Mucosa of gallbladder (tissue), 1 donor: ENCODE measurements at regions not wholly inside any gene's neighbourhood (a gene's known extent, or its start where the extent isn't known, plus 50 kb on each side); places are given as distances from the start of the nearest gene placed in this dataset.

ENCODE experiments used
- DNase-seq: peaks from one replicate; pipeline ENCODE4 v3.0.0-alpha.2; 2020; ENCODE audit warnings: low spot score
- donor health status: DM: no; HTN: no; CAD: no.

DNA sequence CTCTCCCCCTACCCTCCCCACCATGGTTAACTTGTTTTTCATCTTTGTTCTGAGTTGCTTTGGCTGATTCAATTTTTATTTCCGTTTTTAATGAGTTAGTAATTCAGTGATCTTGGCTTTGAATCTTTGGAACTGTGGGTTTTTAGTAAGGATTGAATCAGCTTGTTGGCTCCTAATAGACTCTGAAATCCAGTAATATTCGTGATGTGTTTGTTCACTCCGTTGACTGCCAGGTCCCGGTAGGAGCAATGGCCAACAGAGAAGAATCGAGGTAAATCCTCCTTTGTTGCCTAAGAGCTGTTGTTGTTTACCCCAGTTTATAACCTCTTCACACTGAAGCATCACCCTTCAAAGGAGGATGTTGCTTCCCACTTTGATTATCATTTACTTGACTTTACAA is 92.7 kb downstream of the PCSK1 start:
- DNase-seq, result no peak

DNA sequence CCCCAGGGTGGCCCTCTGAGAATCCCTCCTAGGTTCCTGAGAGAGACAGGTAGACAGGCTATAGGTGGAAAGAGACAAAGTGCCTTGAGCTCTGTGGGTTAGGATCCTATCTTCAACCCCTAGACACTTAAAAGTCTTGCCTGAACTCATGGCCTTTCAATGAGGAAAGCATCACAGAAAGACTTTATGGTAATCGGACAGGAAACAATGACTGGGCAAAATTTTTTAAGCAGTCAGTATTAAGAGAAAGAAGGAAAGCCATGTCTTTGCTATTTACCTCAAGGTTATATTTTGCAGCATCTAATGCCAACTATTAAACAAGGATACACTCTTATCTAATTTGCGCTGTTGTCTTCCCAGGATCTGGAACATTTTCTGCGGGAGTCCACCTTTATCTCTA is 93.2 kb downstream of the PCSK1 start:
- no peak for DNase-seq

DNA sequence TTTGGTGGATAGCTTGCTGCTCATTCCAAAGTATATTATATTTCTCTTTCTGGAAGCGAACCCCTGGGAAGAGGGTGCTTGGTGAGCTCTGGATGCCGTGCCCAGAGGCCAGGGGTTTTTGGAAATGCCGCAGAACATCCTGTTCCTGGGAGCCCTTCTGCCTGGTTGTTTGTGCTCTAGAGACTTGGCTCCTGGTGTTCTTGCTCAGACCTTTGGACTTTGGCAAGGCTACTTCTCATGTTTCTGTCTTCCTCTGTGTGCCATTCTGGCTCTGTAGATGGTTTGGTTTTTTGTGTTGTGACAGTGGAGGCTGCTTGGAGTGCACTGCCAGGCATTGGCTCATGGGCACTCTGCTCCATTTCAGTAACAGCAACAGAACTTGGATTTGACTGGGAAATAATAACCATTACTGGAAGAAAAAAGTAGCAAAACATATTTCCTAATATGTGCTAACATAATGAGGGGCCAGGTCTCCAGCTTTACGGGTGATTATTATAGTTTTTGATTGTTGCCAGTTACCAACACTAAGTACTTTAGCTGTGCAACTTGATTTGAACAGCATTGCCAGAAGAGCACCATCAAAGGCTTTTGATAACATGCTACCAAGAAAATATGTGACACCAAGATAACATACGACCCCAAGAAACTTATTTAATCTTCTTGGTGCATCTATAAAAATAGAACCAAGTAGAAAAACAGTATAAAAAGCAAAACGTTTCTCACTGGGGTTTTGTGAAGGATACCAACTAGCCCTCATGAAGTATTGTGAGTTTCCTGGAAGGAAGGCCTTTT is 94.2 kb downstream of the PCSK1 start:
- DNase-seq, result peak; percentile 69

DNA sequence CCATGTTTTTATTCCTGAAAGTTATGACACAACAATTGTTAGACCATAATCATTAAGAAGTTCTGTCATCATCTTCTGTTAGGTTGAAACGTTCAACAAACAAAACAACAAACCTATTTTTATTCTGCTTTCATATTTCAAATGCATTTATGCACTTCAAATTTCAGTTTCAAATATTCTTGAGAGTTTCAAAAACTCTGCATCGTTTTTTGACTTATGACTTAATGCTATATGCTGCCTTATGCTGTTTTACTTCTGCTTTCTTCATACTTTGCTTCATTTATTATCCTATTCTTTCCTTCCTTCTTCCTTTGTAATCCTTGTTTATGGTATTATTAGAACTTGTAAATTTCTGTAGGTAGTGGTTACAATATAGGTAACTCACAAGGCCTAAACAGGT is 95.0 kb downstream of the PCSK1 start:
- DNase-seq, result no peak

DNA sequence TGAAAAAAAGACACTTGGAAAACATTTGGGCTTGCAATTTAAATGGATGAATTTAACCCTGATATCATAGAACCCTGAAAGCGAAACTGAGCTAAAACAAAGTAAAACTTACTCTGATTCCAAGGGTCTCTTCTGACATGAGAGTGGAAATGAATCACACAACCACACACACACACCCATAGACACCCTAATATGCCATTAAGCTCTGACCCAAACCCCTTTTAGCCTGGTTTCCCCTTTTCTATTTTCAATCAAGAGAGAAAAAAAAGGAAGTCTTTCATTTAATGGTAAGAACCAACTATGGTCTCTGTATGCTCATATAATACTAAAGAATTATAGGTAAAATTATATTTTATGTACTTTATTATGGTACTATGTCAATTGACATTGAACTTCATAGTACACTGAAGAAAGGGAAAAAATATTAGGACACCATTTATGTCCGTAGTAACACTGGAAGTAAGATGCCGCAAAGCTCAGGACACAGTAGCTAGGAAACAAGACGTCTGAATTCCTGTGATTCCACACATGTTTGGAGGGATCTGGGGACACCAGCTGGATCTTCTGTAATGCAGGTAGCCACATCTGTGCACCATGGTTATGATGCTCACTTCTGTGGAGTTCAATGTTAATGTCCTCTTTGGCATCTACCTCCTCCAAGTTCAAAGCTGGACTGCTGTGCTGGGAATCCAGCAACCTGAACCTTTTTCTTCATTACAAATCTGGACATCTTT is 95.8 kb downstream of the PCSK1 start:
- DNase-seq, result no peak

DNA sequence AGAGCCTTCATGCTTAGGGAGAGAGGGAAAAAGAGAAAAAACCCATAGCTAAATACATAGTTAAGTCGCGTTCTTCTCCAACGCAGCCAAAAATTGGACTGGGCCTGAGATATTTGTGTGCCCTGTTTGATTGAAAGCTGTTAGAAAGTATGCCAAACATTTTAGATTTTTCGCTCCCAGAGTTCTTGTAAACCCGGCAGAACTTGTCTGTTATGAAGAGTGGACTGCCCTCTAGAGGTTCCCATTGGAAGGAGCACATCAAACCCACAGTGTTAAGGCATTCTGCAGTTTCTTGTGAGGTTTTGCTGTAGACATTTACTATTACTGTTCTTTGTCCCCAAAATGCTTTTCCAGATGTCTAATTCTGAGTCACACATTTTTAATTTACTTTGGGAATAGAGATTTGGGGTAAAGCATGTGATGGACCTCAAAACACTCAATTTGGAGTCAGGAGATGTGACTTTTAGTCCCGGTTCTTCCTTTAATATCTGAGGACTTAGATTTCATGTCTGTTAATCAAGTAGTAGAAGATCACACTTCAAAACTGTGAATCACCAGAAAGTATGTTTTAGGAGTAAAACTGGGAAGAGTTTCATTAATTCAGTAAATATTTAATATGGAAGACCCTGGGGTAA is 96.6 kb downstream of the PCSK1 start:
- DNase-seq, result peak; percentile 84

DNA sequence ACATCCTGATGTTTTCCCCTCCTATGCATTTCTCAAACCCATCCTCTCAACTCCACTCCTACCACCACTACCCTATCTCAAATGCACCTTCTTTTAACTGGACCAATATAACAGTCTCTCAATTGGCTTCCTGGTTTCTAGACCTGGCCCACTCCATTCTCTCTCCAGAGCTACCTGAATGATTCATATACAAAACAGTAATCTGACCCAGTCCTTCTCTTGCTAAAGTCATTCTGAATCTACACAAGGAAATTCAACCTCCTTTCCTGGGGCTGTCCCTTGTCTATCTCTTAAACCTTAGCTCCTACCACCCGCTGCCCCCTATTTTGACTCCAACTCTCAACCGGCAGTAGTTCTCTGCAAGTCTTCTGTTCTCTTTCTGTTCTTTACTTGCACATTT is 97.2 kb downstream of the PCSK1 start:
- DNase-seq, result no peak

DNA sequence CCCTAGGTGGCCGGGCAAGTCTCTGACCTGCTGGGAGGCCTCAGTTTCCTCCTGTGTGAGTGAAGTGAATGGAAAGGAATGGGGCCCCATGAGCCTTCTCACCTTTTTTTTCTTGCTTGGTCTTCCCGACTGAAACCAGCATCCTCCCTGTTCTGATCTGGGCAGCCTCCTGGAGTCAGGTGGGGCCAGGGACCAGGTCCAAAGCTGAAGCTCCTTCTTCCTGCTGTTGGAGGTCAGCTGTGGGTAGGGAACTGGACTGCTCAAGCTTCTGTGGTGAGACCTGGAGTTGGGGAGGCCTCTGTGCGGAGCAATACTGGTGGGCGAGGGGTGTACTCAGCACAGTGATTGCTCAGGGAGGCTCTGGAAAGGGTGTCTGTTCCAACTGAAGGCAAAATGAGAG is 99.7 kb downstream of the PCSK1 start:
- no peak for DNase-seq

DNA sequence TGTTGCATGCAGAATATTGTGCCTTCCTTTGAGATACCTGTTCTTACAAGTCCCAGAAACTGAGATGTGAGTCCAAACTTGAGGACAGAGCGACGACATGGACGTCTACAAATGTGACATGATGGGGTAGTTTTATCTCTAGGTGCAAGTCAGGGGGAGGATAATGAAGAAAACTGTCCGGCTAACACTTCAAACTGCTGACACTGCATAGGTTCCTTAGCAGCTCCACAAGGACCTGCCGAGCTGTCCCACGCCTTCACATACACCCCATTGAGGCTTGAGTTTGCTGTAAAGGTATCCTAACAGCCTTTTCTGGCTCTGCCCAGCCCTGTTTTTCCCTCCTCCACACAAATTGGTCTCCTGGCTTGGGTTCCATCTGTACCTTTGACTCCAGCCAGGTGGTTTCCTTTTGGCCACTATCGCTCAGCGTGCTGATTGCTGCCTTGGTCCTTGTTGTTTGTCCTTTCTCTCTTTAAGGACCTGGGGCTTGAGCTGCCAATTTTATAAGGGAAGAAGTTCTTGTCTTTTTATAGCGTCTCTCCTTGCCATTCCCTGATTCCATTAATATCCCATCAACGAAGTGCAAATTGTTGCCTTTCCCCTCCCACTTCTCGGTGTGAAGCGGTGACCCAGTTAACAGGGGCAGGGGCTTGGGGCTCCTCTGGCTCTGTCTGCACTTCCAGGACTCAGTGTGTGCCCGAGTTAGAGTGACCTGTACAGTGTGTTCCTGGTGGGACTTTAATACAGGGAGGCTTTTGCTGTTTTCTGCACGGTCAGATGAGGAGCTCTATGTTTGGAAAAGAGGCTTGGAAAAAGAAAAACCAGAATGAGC is 100.3 kb downstream of the PCSK1 start:
- no peak for DNase-seq

DNA sequence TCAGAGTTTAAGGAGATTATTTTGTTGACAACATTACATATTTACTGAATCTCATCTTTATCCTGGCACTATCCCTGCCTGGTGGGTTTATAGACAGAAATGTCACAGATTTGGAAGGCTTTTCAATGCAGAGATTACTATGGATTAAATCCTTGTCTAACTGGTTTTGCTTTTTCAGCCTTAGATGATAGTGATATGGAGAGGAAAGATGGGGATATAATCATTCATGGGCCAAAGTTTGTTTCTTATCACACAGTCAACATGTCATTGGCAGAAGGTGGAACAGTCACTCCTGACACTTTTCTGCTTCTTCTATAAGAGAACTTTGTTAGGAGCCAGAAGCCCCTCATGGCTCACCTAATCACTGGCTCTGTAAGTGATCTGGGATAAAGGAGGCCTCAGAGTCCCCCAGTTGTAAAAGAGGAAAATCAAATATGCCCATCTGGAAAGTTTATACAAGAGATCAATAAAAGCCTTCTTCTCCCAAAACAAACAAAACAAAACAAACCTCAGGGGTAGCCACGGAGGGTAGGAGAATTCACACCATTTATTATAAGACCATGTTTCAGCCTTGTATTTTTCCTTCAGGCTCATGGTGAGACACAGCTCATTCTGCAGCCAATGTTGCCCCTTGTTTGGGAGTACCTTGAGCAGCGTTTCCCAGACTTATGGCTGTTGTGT is 101.2 kb downstream of the PCSK1 start:
- no peak for DNase-seq

DNA sequence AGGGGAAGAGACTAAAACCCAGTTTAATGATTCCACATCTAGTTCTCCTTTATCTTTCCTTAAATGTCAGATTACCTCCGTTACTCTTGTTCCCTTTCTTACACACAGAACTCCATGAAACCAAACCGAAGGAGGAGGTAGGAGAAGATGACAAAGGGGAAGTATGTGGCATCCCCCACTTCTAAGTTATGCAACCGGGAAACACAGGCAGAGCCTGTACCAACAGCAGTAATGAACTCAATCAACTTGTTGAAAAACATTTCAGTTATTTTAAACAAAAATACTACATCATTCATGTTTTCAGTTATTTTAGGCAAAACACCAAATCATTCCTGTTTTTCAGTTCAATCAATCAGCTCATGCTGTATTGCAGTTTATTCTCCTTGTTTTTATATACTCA is 101.8 kb downstream of the PCSK1 start:
- DNase-seq, result no peak

DNA sequence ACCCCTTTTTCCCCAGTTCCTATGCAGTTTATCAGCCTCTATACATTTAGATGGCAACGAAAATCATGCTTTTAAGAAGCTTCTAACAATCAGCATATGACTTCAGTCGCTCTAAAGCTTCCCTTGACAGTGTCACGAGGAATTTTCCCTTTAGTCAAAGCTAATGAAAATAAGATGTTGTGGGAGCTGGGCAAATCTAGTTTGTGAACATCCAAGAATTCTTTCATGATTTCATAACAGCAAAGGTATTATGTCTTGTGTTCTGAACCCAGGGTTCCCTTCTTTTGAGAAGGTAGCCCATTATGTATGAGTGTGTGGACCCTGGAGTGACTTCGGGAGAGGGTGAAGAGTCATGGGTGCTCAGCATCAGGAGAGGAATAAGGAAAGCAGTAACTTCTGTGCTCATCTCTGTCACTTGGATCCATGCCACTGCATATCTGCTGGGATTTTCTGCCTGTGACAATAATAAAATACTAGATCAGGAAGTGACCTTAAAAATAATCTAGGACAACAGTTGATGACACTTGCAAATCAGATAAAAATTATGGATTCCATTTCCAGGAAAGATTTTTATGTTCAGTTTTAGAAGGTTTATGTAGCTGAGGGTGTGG is 102.4 kb downstream of the PCSK1 start:
- DNase-seq, result no peak

DNA sequence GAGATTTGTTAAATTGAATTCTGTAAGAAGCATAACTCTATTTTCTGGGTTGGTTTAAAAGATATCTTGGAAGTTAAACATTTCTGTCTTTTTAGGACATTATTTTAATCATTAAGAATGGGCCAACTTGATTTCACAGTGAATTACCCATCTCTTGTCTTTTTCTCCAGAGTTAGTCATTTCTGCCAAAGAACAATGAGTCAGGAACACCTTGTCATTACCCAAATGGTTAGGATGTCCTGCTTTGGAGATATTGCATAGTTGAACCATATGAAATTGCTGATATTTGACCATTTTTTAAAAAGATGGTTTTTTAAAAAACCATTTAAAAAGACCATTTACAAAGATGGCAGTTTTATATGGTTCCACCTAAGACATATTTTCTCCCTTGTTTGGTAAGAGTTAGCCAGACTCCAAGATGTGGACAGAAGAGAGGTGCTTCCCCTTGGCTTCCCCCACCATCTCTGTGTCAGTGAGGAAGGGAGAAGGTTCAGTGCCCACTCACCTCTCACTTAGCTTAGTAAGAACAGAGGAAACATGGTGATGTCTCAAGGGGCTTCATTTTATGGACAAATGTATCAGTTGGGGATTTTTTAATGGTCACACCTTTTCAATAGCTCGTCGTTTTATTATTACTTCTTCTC is 103.0 kb downstream of the PCSK1 start:
- DNase-seq, result no peak

DNA sequence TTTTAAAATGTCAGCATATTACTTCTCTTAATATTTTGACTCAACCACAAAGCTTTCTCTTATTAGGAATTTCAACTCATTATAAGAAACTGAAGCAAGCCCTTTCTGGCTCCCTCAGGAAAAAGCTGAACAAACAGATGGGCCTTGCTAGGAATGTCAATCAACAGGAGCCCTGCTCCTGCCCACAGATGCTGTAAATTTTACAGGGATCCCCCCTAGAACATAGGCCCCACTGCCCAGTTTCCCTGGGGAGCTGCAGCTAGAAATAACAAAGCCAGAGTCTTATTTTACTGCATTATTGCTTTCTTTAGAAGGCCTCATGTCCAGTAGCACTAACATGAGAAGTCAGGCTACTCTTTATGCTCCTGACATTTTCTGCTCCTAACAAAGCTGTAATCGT is 103.8 kb downstream of the PCSK1 start:
- no peak for DNase-seq

DNA sequence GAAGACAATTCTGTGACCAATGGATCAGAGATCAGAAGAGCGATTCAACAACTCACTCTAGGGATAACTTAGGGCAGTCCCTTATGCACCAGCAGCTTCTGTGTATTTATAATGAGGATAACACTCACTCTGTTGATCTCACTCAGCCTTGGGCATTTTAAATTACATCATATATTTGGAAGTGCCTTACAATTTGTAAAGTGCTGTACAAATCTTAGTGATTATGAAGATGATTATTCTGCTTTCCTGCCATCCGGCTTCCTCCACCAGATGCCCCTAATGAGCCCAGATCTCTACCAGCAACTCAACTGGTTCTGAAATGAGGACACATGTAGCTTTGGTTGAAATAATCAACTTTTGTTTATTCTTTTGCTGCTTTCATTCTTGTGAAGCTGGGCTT is 105.3 kb downstream of the PCSK1 start:
- DNase-seq, result no peak

DNA sequence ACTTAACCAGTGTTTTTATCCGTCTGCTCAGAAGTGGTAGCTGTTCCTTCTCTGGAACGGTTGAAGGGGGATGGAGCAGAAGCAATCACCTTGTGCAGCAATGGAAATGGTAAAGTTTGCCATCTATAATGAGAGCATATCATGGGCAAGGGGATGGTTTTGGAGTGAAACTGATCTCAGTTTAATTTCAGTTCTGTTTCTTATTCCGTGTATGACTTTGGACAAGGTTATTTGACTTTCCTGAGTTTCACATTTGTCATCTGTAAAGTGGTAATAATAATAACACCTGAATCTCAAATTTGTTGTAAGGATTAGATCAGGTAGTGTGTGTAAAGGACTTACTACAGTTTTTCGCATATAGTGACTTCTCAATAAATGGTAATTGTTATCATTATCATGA is 106.1 kb downstream of the PCSK1 start:
- no peak for DNase-seq

DNA sequence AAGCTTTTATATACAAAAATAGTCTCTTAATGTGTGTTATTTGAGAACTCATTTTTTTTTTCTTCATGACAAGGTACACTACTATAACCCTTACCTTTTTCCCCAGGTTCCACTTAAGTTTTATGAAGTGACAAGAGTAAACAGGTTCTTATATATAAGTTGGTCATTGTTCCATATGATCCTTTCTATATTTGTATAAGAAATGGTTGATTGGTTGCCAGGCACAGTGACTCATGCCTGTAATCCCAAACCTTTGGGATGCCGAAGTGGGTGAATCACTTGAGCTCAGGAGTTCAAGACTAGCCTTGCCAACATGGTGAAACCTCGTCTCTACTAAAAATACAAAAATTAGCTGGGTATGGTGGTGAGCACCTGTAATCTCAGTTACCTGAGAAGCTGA is 108.3 kb downstream of the PCSK1 start:
- DNase-seq, result no peak

DNA sequence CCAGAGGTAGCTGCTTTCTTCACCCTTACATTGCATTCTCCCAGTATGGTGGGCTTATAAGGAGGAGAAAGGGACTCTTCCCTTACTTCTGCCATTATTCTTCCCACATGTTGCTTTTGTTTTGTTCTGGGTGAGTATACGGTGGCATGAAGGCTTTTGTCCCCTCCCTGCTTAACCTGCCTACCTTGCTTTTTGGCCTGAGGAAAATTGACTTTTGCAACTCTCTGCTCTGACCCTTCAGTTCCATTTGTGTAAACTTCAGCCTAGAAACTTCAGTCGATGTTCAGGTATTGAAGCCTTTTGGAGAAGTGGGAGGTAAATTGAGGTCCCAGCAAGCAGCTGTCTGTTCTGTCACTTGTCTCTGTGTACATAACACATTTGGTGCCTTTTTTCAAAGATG is 110.2 kb downstream of the PCSK1 start:
- no peak for DNase-seq

DNA sequence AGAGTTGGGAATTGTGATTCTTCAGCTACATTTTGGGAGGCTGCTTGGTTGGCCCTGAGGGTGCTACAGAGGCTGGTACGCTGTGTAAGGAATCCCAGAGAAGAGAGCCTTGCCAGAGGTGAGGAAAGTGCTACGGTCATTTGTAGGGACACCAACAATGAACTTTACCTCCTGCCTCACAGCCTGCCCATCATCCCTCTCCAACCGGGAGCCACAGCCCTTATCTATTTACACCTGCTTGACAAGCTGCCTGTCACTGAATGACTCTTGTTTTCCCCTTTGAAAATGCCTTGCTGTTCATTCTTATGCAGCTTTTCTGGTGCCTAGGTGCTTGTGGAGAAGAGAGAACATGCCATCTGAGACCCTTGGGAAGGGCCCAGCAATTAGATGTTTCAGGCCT is 110.8 kb downstream of the PCSK1 start:
- DNase-seq, result no peak

DNA sequence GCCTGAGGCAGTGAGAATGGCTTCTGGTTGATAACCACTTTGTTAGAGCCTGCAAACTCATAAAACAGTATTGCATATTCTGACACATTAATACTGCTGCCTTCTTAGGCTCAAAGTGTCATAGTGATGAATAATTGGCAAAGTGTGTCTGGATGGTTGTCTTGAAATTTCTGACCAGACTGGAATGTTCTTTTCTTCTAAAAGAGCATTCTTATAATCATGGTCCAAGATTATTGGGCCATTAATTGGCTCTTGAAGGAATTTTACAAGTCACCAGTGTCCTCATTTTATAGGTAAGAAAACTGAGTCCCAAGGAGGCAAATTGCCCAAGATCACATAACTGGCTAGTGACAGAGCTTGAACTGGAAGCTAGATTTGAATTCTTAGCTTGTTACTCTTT is 111.7 kb downstream of the PCSK1 start:
- DNase-seq, result no peak

DNA sequence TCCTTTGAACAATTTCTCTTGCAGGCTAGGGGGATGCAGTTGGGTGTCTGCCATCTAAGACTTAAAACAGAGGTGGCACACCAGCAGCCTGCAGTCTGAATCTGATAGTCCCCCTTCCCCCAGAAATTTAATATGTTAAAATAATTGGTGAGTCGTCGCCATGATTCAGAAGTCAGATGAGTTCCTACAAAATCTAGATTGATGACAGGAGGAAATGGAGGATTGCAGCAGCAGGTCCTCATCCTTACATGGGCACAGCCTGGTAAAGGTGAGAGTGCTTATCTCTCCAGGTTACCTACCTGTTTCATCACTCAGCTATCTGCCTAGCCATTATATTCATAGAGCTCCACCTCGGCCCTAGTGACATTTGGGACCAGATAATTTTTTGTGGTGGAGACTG is 112.3 kb downstream of the PCSK1 start:
- DNase-seq, result no peak
